Choroid plexus epithelial cell (primary cell): ENCODE measurements at regions not wholly inside any gene's neighbourhood (a gene's known extent, or its start where the extent isn't known, plus 50 kb on each side); places are given as distances from the start of the nearest gene placed in this dataset.

Experiments used
- DNase-seq: peaks from one replicate; pipeline ENCODE4 v3.0.0-alpha.2; 2010; ENCODE audit warnings: low read depth
- H3K4me3 ChIP-seq: 2 replicates; pipeline ENCODE4 v1.5.1; 2011; ENCODE audit warnings: low read depth, mild to moderate bottlenecking, control low read depth, low read length, moderate library complexity
- CTCF ChIP-seq: conservative IDR thresholded peaks from 2 replicates; pipeline ENCODE4 v1.5.1; 2011; ENCODE audit warnings: low read depth, mild to moderate bottlenecking, control low read depth, inconsistent platforms, low read length, moderate library complexity

DNA sequence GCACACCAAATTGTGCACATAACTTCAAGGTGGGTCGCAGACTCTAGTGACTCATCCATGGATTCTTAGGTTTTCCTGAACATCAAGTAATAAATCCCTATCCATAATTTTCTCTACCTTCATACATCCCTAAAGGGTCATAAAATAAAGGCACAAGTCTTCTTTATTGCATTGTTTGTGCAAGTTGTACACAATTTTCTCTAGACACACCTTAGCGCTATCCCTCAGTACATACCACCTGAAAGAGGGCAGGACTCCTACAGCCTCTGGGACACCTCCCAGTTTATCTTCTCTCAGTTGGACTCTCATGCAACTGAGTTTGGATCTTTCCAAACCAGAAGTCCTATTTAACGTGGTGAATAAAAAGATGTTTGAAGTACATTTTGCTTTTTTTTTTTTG is 168.5 kb upstream of the BMP4 start:
- H3K4me3 ChIP-seq = no peak overlapping the region
- no peak for DNase-seq

GRCh38 chr14:54126947-54127346 is 170.3 kb upstream of the BMP4 start:
- H3K4me3 ChIP-seq = no peak overlapping the region
- no peak for TF ChIP-seq CTCF
- no peak for DNase-seq

More for the DNA sequence above, 168.5 kb upstream of the BMP4 start:
- no peak for TF ChIP-seq CTCF

- H3K4me3 ChIP-seq = no peak overlapping the region
- peak; percentile 51 for DNase-seq
- TF ChIP-seq CTCF = no peak
Measured at GRCh38 chr14:54127526-54127925, 170.9 kb upstream of the BMP4 start.

- no peak for DNase-seq
- no peak overlapping the region for H3K4me3 ChIP-seq
- no peak for TF ChIP-seq CTCF
Measured at GRCh38 chr14:54129850-54130640, 173.4 kb upstream of the BMP4 start.

DNA sequence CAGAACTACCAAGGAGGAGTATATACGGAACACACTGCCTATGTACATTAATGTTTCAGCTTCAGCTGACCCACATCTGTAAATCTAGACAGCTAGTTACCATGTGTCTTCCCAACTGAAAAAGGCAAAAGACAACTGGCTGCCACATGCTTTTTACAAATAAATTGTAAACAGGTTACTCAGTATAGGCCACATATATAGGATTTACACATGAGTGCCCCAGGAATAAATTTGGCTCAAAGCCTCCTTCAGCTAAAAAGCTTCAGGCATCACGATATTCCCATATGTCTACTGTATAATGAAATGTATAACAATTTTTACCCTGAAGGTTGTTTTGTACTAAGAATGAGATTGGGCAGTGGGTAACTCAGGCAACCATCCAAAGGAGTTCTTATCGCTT is 175.9 kb upstream of the BMP4 start:
- no peak for DNase-seq
- H3K4me3 ChIP-seq = no peak overlapping the region
- TF ChIP-seq CTCF = no peak

DNA sequence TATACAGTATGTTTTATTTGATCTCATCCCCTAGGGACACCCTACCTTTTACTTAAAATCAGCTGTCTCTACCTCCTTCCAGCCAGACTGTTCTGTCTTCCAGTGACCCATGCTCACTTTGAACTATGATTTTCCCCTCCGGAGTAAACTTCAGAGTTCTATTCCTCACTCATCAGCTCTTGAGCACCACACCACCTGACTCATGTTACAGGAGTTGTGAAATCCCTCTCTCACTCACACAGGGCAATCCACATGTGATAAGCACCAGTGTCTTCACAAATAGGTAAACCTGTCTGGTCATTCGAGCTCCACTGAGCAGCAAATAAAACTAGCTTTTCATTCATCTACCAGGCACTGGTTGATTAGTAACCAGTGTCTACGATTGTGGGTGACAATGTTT is 177.3 kb upstream of the BMP4 start:
- no peak for TF ChIP-seq CTCF
- H3K4me3 ChIP-seq = no peak overlapping the region
- DNase-seq = peak; percentile 66

DNA sequence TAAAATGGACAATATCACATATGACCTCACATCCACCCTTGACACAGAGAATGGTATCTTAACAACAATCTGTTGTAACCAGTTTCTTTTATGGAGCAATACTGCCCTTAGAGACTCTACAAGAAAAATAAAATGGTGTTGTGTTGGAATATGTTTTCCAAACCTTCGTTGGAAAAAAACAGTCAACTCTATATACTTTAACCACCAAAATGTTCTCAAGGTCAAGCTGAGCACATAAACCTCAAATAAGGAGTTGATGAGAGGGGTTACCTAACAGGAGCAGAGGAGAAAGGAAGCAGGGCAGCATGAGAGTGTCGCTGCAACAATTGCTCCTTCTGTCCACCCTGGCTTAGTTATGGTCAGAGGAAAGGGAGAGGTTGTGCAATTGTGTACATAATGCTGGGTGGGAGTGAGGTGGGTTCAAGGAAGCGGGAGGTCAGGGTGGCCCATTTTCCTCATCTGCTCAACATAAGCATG is 179.2 kb upstream of the BMP4 start:
- DNase-seq = no peak
- TF ChIP-seq CTCF = no peak
- no peak overlapping the region for H3K4me3 ChIP-seq
